HepG2 (cell line): ENCODE measurements at regions not wholly inside any gene's neighbourhood (a gene's known extent, or its start where the extent isn't known, plus 50 kb on each side); places are given as distances from the start of the nearest gene placed in this dataset.

ENCODE experiments used
- ATAC-seq: fragments of 200-7000 bp; cut with Tn5 transposase; 3 replicates; pipeline ENCODE4 v1.9.1; 2020; ENCODE audit warnings: mild to moderate bottlenecking, moderate library complexity
- BruUV-seq: library from RNA; stranded (reverse); fragments of 400-500 nt; replicated peaks from 2 replicates; lab custom pipeline; 2021; lab: Mats Ljungman, UMichigan
- CTCF ChIA-PET: fragments of 300-600 bp; formaldehyde crosslinking; extraction: SDS; loops from one replicate; lab custom pipeline; 2021; ENCODE audit warnings: low total read pairs, inconsistent platforms, low intra/inter-chr PET ratio; lab: Yijun Ruan, JAX
- POLR2A ChIA-PET: fragments of 350-600 bp; sonication (Branson Sonifier 250); formaldehyde crosslinking; loops from one replicate; lab custom pipeline; 2020; ENCODE audit warnings: antibody characterized with exemption, inconsistent platforms; lab: Yijun Ruan, JAX
- DNase-seq: peaks from one replicate; pipeline ENCODE4 v3.0.0-alpha.2; 2015; ENCODE audit warnings: low spot score
- FAIRE-seq: peaks from 3 replicates; lab custom pipeline; 2011; peaks lifted over from hg19 to GRCh38; lab: Jason Lieb, UNC
- H2AFZ ChIP-seq: one replicate; pipeline ENCODE4 v1.6.1; 2011; ENCODE audit warnings: low read length, inconsistent platforms
- H3K27ac ChIP-seq: fragments of 300-600 bp; 3 replicates; pipeline ENCODE4 v1.8.0; 2011; ENCODE audit warnings: mixed run types, mild to moderate bottlenecking, mixed read lengths, low read length, inconsistent platforms; ENCODE audit not compliant: insufficient read depth; ENCODE audit errors: extremely low read length
- H3K27me3 ChIP-seq, 2 experiments: fragments of 200-600 bp in 1 of 2; 2 replicates in 1 of 2; 3 replicates in 1 of 2; pipeline versions ENCODE4 v1.6.0 to v1.8.0; 2011; ENCODE audit warnings: low read length in 2 of 2, mild to moderate bottlenecking in 2 of 2, moderate library complexity in 2 of 2, inconsistent platforms in 1 of 2; ENCODE audit not compliant: insufficient read depth in 2 of 2, control insufficient read depth in 1 of 2
- H3K36me3 ChIP-seq, 2 experiments: fragments of 200-600 bp in 1 of 2; replicated peaks in 1 of 2; 2 replicates in 1 of 2; 3 replicates in 1 of 2; pipeline versions ENCODE4 v1.5.1 to v1.8.0; 2011; ENCODE audit warnings: low read length in 2 of 2, inconsistent platforms in 1 of 2; ENCODE audit not compliant: insufficient read depth in 2 of 2, control insufficient read depth in 1 of 2
- H3K4me1 ChIP-seq: 2 replicates; pipeline ENCODE4 v1.5.1; 2012; ENCODE audit warnings: low read length, inconsistent platforms; ENCODE audit not compliant: insufficient read depth
- H3K4me2 ChIP-seq: 2 replicates; pipeline ENCODE4 v1.6.0; 2011; ENCODE audit warnings: low read depth, low read length, inconsistent platforms
- H3K4me3 ChIP-seq, 3 experiments: fragments of 200-600 bp in 1 of 3; sonication (generic), shearing (Covaris generic) in 1 of 3; replicated peaks in 1 of 3; 2 replicates each; pipeline ENCODE4 v1.5.1; 2011 to 2016; ENCODE audit warnings: low read length in 3 of 3, inconsistent platforms in 2 of 3, low read depth in 2 of 3, mild to moderate bottlenecking in 2 of 3, control low read depth in 1 of 3, mixed read lengths in 1 of 3; ENCODE audit not compliant: insufficient read depth in 1 of 3
- H3K79me2 ChIP-seq: one replicate; pipeline ENCODE4 v1.6.1; 2011; ENCODE audit warnings: low read length, inconsistent platforms; ENCODE audit not compliant: insufficient read depth
- H3K9ac ChIP-seq: 2 replicates; pipeline ENCODE4 v1.6.0; 2011; ENCODE audit warnings: mild to moderate bottlenecking, low read depth, low read length, inconsistent platforms; ENCODE audit not compliant: insufficient read depth
- H3K9me3 ChIP-seq: 2 replicates; pipeline ENCODE4 v1.5.1; 2012; ENCODE audit warnings: mild to moderate bottlenecking, low read length
- H4K20me1 ChIP-seq: 2 replicates; pipeline ENCODE4 v1.6.0; 2011; ENCODE audit warnings: inconsistent platforms, mild to moderate bottlenecking, low read length, moderate library complexity; ENCODE audit not compliant: insufficient read depth
- FIP1L1 ChIP-seq: fragments of 200-400 bp; formaldehyde crosslinking; IDR thresholded peaks from 2 replicates; pipeline ENCODE4 v1.6.1; 2018; ENCODE audit warnings: low read depth, mild to moderate bottlenecking, low read length, moderate library complexity, borderline replicate concordance; ENCODE audit not compliant: insufficient read depth
- GFI1 ChIP-seq: sonication (generic); formaldehyde crosslinking; IDR thresholded peaks from 2 replicates; pipeline ENCODE4 v1.5.0; 2020; ENCODE audit warnings: missing genetic modification reagents, mild to moderate bottlenecking, borderline replicate concordance
- SOX6 ChIP-seq, 2 experiments: fragments of 450-650 bp in 1 of 2; sonication (generic) in 1 of 2; formaldehyde crosslinking in 1 of 2; IDR thresholded peaks; 2 replicates each; pipeline versions ENCODE4 v1.4.0 to v1.6.1; 2017 to 2020; ENCODE audit warnings: antibody characterized with exemption in 1 of 2, mild to moderate bottlenecking in 1 of 2, missing genetic modification reagents in 1 of 2
- ZNF460 ChIP-seq: sonication (generic); formaldehyde crosslinking; IDR thresholded peaks from 2 replicates; pipeline ENCODE4 v1.5.1; 2020; ENCODE audit warnings: missing genetic modification reagents, mild to moderate bottlenecking, borderline replicate concordance
- ZNF550 ChIP-seq: sonication (generic); formaldehyde crosslinking; IDR thresholded peaks from 2 replicates; pipeline ENCODE4 v1.4.0; 2020; ENCODE audit warnings: mild to moderate bottlenecking, missing genetic modification reagents, borderline replicate concordance
- ZNF747 ChIP-seq: sonication (generic); formaldehyde crosslinking; IDR thresholded peaks from 2 replicates; pipeline ENCODE4 v1.8.1; 2023; ENCODE audit warnings: missing genetic modification reagents, mild to moderate bottlenecking, borderline replicate concordance
- WGBS: methylation state at CpG from one replicate; pipeline ENCODE4 v1.1.6; 2017; ENCODE audit warnings: low lambda C conversion rate; 5-methylcytosine and 5-hydroxymethylcytosine counted together
- in situ Hi-C: cut with HindIII; loops from 2 replicates; pipeline ENCODE4 v1.10.0; 2017; ENCODE audit warnings: low pct_unique_long_range_greater_than_20kb; ENCODE audit not compliant: extremely low pct_ligation_motif_present
- intact Hi-C: fragments of 100-400 bp; cut with micrococcal nuclease; formaldehyde crosslinking; loops from one replicate; pipeline ENCODE4 v1.10.0; 2022; ENCODE audit not compliant: unreplicated experiment
- TF ChIP-seq, protein P1 (sequence below): sonication (generic); formaldehyde crosslinking; IDR thresholded peaks from 2 replicates; pipeline ENCODE4 v1.4.0; 2020; ENCODE audit warnings: missing genetic modification reagents, borderline replicate concordance
- TF ChIP-seq, protein P2 (sequence below): sonication (generic); formaldehyde crosslinking; IDR thresholded peaks from 2 replicates; pipeline ENCODE4 v1.5.0; 2020; ENCODE audit warnings: missing genetic modification reagents, mild to moderate bottlenecking, borderline replicate concordance
- TF ChIP-seq, protein P3 (sequence below): sonication (generic); formaldehyde crosslinking; IDR thresholded peaks from 2 replicates; pipeline ENCODE4 v1.4.0; 2020; ENCODE audit warnings: missing genetic modification reagents
- TF ChIP-seq, protein P4 (sequence below): sonication (generic); formaldehyde crosslinking; IDR thresholded peaks from 2 replicates; pipeline ENCODE4 v1.4.0; 2020; ENCODE audit warnings: missing genetic modification reagents

DNA sequence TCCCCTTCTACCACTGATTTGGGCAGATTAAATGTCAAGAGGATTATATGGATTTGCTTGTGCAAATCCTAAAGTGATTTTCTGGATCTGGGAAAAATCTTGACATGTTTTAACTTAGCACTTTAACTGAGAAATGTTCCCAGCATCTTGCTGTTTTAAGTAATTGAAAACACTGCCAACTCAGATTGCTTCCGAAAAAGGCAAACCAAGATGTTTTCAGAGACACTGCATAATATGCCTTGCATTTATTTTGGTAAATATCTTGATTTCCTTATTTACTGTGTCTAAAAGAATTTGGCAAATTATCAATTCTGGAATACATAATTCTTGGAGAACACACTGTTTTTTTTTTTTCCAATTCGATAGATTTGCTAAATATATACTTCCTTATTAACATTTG lies 385.0 kb upstream of the FAM98A start (continued):
- TF ChIP-seq, protein P1, sequence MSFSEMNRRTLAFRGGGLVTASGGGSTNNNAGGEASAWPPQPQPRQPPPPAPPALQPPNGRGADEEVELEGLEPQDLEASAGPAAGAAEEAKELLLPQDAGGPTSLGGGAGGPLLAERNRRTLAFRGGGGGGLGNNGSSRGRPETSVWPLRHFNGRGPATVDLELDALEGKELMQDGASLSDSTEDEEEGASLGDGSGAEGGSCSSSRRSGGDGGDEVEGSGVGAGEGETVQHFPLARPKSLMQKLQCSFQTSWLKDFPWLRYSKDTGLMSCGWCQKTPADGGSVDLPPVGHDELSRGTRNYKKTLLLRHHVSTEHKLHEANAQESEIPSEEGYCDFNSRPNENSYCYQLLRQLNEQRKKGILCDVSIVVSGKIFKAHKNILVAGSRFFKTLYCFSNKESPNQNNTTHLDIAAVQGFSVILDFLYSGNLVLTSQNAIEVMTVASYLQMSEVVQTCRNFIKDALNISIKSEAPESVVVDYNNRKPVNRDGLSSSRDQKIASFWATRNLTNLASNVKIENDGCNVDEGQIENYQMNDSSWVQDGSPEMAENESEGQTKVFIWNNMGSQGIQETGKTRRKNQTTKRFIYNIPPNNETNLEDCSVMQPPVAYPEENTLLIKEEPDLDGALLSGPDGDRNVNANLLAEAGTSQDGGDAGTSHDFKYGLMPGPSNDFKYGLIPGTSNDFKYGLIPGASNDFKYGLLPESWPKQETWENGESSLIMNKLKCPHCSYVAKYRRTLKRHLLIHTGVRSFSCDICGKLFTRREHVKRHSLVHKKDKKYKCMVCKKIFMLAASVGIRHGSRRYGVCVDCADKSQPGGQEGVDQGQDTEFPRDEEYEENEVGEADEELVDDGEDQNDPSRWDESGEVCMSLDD: no peak
- TF ChIP-seq, all 625 proteins: peak for 0

DNA sequence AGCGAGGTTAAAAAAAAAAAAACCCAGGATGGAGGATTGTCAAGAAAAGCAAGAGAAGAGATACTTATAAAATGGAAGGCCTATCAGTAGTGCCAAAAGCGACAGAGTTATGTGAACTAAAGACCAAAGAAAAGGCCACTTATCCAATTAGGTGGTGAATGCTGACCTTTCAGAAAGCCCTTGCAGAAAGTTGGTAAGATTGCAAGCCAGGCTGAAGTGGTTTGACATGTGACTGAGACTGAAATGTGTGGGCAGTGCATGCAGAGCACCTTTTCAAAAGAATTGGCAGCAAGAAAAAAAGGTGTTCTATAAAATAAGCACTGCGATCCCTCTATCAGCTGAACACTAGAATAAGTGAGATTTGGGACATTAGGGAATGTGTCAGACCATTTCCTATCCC lies 379.4 kb upstream of the FAM98A start:
- Histone ChIP-seq H2AFZ (no peak overlapping the region), H3K27ac (no peak overlapping the region), H4K20me1 (no peaks in the 10 kb centered on the region), H3K9me3 (peaks cover 26% of the 10 kb centered on the region), H3K9ac (no peak overlapping the region), H3K79me2 (no peaks in the 10 kb centered on the region), H3K4me2 (no peak overlapping the region), H3K4me1 (no peaks in the 10 kb centered on the region), H3K36me3 (no peaks in the 10 kb centered on the region), H3K27me3 (no peaks in the 10 kb centered on the region), H3K4me3 (no peak overlapping the region)
- WGBS: 1% methylated on average over 3 of the region's 3 CpGs
- POLR2A ChIA-PET: no interaction called here
- FAIRE-seq (no peak), ATAC-seq (no peak), DNase-seq (no peak)
- intact Hi-C loops (no loop called here), in situ Hi-C loops (no loop called here)
- BruUV-seq: no TSS peak
- CTCF ChIA-PET: no interaction called here
- TF ChIP-seq, protein P2, sequence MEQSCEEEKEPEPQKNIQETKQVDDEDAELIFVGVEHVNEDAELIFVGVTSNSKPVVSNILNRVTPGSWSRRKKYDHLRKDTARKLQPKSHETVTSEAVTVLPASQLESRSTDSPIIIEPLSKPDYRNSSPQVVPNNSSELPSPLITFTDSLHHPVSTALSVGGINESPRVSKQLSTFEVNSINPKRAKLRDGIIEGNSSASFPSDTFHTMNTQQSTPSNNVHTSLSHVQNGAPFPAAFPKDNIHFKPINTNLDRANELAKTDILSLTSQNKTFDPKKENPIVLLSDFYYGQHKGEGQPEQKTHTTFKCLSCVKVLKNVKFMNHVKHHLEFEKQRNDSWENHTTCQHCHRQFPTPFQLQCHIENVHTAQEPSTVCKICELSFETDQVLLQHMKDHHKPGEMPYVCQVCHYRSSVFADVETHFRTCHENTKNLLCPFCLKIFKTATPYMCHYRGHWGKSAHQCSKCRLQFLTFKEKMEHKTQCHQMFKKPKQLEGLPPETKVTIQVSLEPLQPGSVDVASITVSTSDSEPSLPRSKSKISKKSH: no peak
- TF ChIP-seq ZNF747 (CRISPR knock-in tag) (no peak), FIP1L1 (no peak), GFI1 (CRISPR knock-in tag) (no peak), SOX6 (IDR thresholded peaks at IDR 0.05) (no peak), SOX6 (CRISPR knock-in tag; IDR thresholded peaks at IDR 0.05) (no peak), ZNF460 (no peak), ZNF550 (CRISPR knock-in tag) (no peak)
- TF ChIP-seq, protein P3, sequence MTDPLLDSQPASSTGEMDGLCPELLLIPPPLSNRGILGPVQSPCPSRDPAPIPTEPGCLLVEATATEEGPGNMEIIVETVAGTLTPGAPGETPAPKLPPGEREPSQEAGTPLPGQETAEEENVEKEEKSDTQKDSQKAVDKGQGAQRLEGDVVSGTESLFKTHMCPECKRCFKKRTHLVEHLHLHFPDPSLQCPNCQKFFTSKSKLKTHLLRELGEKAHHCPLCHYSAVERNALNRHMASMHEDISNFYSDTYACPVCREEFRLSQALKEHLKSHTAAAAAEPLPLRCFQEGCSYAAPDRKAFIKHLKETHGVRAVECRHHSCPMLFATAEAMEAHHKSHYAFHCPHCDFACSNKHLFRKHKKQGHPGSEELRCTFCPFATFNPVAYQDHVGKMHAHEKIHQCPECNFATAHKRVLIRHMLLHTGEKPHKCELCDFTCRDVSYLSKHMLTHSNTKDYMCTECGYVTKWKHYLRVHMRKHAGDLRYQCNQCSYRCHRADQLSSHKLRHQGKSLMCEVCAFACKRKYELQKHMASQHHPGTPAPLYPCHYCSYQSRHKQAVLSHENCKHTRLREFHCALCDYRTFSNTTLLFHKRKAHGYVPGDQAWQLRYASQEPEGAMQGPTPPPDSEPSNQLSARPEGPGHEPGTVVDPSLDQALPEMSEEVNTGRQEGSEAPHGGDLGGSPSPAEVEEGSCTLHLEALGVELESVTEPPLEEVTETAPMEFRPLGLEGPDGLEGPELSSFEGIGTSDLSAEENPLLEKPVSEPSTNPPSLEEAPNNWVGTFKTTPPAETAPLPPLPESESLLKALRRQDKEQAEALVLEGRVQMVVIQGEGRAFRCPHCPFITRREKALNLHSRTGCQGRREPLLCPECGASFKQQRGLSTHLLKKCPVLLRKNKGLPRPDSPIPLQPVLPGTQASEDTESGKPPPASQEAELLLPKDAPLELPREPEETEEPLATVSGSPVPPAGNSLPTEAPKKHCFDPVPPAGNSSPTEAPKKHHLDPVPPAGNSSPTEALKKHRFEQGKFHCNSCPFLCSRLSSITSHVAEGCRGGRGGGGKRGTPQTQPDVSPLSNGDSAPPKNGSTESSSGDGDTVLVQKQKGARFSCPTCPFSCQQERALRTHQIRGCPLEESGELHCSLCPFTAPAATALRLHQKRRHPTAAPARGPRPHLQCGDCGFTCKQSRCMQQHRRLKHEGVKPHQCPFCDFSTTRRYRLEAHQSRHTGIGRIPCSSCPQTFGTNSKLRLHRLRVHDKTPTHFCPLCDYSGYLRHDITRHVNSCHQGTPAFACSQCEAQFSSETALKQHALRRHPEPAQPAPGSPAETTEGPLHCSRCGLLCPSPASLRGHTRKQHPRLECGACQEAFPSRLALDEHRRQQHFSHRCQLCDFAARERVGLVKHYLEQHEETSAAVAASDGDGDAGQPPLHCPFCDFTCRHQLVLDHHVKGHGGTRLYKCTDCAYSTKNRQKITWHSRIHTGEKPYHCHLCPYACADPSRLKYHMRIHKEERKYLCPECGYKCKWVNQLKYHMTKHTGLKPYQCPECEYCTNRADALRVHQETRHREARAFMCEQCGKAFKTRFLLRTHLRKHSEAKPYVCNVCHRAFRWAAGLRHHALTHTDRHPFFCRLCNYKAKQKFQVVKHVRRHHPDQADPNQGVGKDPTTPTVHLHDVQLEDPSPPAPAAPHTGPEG (CRISPR knock-in tag): no peak
- TF ChIP-seq, protein P4, sequence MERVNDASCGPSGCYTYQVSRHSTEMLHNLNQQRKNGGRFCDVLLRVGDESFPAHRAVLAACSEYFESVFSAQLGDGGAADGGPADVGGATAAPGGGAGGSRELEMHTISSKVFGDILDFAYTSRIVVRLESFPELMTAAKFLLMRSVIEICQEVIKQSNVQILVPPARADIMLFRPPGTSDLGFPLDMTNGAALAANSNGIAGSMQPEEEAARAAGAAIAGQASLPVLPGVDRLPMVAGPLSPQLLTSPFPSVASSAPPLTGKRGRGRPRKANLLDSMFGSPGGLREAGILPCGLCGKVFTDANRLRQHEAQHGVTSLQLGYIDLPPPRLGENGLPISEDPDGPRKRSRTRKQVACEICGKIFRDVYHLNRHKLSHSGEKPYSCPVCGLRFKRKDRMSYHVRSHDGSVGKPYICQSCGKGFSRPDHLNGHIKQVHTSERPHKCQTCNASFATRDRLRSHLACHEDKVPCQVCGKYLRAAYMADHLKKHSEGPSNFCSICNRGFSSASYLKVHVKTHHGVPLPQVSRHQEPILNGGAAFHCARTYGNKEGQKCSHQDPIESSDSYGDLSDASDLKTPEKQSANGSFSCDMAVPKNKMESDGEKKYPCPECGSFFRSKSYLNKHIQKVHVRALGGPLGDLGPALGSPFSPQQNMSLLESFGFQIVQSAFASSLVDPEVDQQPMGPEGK (CRISPR knock-in tag): no peak
